Smooth muscle cell of the brain vasculature (primary cell): ENCODE measurements at regions not wholly inside any gene's neighbourhood (a gene's known extent, or its start where the extent isn't known, plus 50 kb on each side); places are given as distances from the start of the nearest gene placed in this dataset.

Experiments
- DNase-seq: peaks from one replicate; pipeline ENCODE4 v3.0.0-alpha.2; 2012; ENCODE audit warnings: low read depth, low spot score

DNA sequence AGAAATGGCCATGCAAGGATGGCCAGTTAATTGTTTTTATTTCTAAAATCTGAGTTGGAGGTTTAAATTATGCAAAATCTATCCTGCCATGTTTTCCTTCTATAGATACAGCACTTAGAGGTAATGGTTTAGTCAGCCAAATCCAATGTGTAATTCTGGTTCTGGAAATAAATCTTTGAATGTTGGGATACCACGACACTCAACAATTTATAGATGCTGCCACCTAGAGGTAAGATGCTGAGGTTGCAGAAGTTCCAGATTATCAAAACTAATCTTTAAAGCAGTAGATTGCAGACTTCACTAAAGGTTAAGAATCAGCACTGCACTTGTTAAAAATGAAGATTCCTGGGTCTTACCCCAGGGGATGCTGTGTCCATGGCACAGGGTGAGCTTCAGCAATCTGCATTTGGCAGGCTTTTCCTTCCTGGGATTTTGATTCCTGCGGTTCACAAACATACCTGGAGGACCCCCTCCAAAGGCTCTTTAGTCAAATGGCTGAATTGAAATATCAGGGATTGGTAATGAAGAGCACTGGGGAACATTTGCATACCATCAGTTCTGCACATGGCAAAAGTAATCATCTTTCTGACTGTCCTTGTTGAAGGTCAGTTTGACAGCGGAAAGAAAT is 53.4 kb upstream of the ANO4 start:
- no peak for DNase-seq

DNA sequence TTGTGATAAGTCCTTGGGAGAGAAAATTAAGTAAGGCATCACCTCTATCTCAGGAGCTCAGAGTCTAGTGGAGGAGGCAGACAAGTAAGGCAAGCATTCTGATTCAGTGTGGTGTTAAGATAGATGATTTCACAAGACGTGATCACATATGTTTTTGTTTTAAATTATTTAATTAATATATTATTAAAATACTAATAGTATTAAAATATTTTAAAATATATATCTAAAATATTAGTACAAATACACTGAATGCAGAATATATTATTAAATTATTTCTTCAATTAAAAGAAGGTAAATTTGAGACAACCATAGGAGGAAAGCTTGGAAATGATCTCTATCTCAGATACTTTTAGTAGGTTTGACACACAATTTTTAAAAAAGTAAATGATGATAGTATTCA is 51.5 kb upstream of the ANO4 start:
- DNase-seq, result no peak
